HCT116 (cell line): ENCODE measurements at regions not wholly inside any gene's neighbourhood (a gene's known extent, or its start where the extent isn't known, plus 50 kb on each side); places are given as distances from the start of the nearest gene placed in this dataset.
"Not testable (repeated sequence)": the region's sequence is repeated elsewhere in the genome, so short reads cannot be mapped to it uniquely, and the experiment has no call there.

Source experiments
- ATAC-seq: fragments of 200-7000 bp; cut with Tn5 transposase; 2 replicates; pipeline ENCODE4 v1.9.1; 2020; ENCODE audit warnings: mild to moderate bottlenecking, moderate library complexity
- BruUV-seq: library from RNA; stranded (reverse); fragments of 400-500 nt; replicated peaks from 2 replicates; lab custom pipeline; 2021; lab: Mats Ljungman, UMichigan
- CTCF ChIA-PET: fragments of 300-600 bp; sonication (Branson Sonifier 250); formaldehyde crosslinking; loops from one replicate; lab custom pipeline; 2021; ENCODE audit warnings: antibody characterized with exemption; lab: Charles Lee
- POLR2A ChIA-PET: fragments of 300-600, 350-600 bp; sonication (Branson Sonifier 250); formaldehyde crosslinking; loops from one replicate; lab custom pipeline; 2021; ENCODE audit warnings: antibody characterized with exemption; lab: Charles Lee
- RAD21 ChIA-PET, 2 experiments: fragments of 300-600 bp; sonication (Branson Sonifier 250); formaldehyde crosslinking; loops; one replicate each; lab custom pipeline; 2023; ENCODE audit warnings: low total read pairs in 2 of 2; ENCODE audit not compliant: uncharacterized antibody in 2 of 2, unreplicated experiment in 2 of 2, low non-redundant PET in 1 of 2; lab: Charles Lee
- DNase-seq: peaks from one replicate; pipeline ENCODE4 v3.0.0-alpha.2; 2010; ENCODE audit warnings: low read depth, low spot score
- H2AFZ ChIP-seq: fragments of 200-600 bp; shearing (Covaris generic), sonication (generic); 2 replicates; pipeline ENCODE4 v1.6.1; 2017; ENCODE audit warnings: low read depth, mixed run types, mixed read lengths, antibody characterized with exemption, low read length; ENCODE audit not compliant: poor library complexity, severe bottlenecking
- H3K27ac ChIP-seq: 2 replicates; pipeline ENCODE4 v1.5.1; 2012; ENCODE audit warnings: low read depth, low read length
- H3K27me3 ChIP-seq: fragments of 200-600 bp; sonication (generic); 2 replicates; pipeline ENCODE4 v1.6.1; 2016; ENCODE audit warnings: mixed run types, low read length, mixed read lengths; ENCODE audit not compliant: insufficient read depth
- H3K36me3 ChIP-seq, 2 experiments: fragments of 200-500 bp in 1 of 2; fragments of 200-600 bp in 1 of 2; sonication (Bioruptor generic) in 1 of 2; sonication (generic) in 1 of 2; 2 replicates each; pipeline versions ENCODE4 v1.5.1 to v1.6.1; 2014 to 2016; ENCODE audit warnings: low read length in 2 of 2, inconsistent platforms in 1 of 2, mixed read lengths in 1 of 2, mixed run types in 1 of 2; ENCODE audit not compliant: insufficient read depth in 2 of 2, control insufficient read depth in 1 of 2
- H3K4me1 ChIP-seq, 2 experiments: fragments of 200-600 bp in 1 of 2; sonication (generic) in 1 of 2; 2 replicates each; pipeline versions ENCODE4 v1.5.1 to v1.6.1; 2012 to 2017; ENCODE audit warnings: low read length in 2 of 2, inconsistent platforms in 1 of 2, mild to moderate bottlenecking in 1 of 2, mixed read lengths in 1 of 2, mixed run types in 1 of 2, moderate library complexity in 1 of 2; ENCODE audit not compliant: insufficient read depth in 2 of 2, control insufficient read depth in 1 of 2
- H3K4me2 ChIP-seq: fragments of 200-600 bp; sonication (generic); 2 replicates; pipeline ENCODE4 v1.6.1; 2017; ENCODE audit warnings: mixed run types, low read length, mixed read lengths
- H3K4me3 ChIP-seq, 2 experiments: fragments of 200-600 bp in 1 of 2; sonication (generic) in 1 of 2; replicated peaks in 1 of 2; 2 replicates each; pipeline ENCODE4 v1.5.1; 2011 to 2016; ENCODE audit warnings: low read length in 2 of 2, control low read depth in 1 of 2, low read depth in 1 of 2, mild to moderate bottlenecking in 1 of 2, mixed read lengths in 1 of 2, mixed run types in 1 of 2
- H3K79me2 ChIP-seq: fragments of 200-600 bp; sonication (generic); 2 replicates; pipeline ENCODE4 v1.6.1; 2017; ENCODE audit warnings: mild to moderate bottlenecking, mixed run types, low read length, moderate library complexity, mixed read lengths; ENCODE audit not compliant: insufficient read depth
- H3K9ac ChIP-seq: fragments of 200-600 bp; sonication (generic); 2 replicates; pipeline ENCODE4 v1.6.1; 2016; ENCODE audit warnings: low read length, mixed read lengths
- H3K9me2 ChIP-seq: fragments of 200-600 bp; sonication (generic), shearing (Covaris generic); 2 replicates; pipeline ENCODE4 v1.6.1; 2017; ENCODE audit warnings: mixed run types, mild to moderate bottlenecking, moderate library complexity; ENCODE audit not compliant: insufficient read depth
- H3K9me3 ChIP-seq, 2 experiments: fragments of 200-500 bp in 1 of 2; fragments of 200-600 bp in 1 of 2; sonication (Bioruptor generic) in 1 of 2; sonication (generic) in 1 of 2; 2 replicates each; pipeline ENCODE4 v1.6.1; 2014 to 2017; ENCODE audit warnings: low read length in 2 of 2, mixed read lengths in 2 of 2, inconsistent platforms in 1 of 2, low read depth in 1 of 2, mild to moderate bottlenecking in 1 of 2, mixed run types in 1 of 2, moderate library complexity in 1 of 2; ENCODE audit not compliant: control insufficient read depth in 1 of 2, insufficient read depth in 1 of 2
- H4K20me1 ChIP-seq: fragments of 200-600 bp; sonication (generic), shearing (Covaris generic); 2 replicates; pipeline ENCODE4 v1.6.1; 2017; ENCODE audit warnings: mixed run types, mild to moderate bottlenecking, moderate library complexity; ENCODE audit not compliant: insufficient read depth
- ELF1 ChIP-seq: IDR thresholded peaks from 2 replicates; pipeline ENCODE4 v1.6.1; 2012; ENCODE audit warnings: low read depth, borderline replicate concordance
- EZH2phosphoT487 ChIP-seq: fragments of 200-600 bp; IDR thresholded peaks from 2 replicates; pipeline ENCODE4 v1.6.1; 2018; ENCODE audit warnings: antibody characterized with exemption, borderline replicate concordance
- FOSL1 ChIP-seq: IDR thresholded peaks from 2 replicates; pipeline ENCODE4 v1.6.1; 2012; ENCODE audit warnings: low read depth
- POLR2A ChIP-seq: IDR thresholded peaks from 2 replicates; pipeline ENCODE4 v1.7.0; 2011; ENCODE audit warnings: borderline replicate concordance; ENCODE audit not compliant: insufficient read depth, insufficient read length; ENCODE audit errors: extremely low read depth
- RAD21 ChIP-seq: IDR thresholded peaks from 2 replicates; pipeline ENCODE4 v1.6.1; 2012; ENCODE audit warnings: low read depth, mild to moderate bottlenecking
- SIN3A ChIP-seq: IDR thresholded peaks from 2 replicates; pipeline ENCODE4 v1.6.1; 2012; ENCODE audit warnings: low read depth
- SP1 ChIP-seq: IDR thresholded peaks from 2 replicates; pipeline ENCODE4 v1.6.1; 2012; ENCODE audit warnings: low read depth
- SRF ChIP-seq: IDR thresholded peaks from 2 replicates; pipeline ENCODE4 v1.6.1; 2012; ENCODE audit warnings: low read depth
- TCF7L2 ChIP-seq: IDR thresholded peaks from 2 replicates; pipeline ENCODE4 v1.7.0; 2011; ENCODE audit warnings: borderline replicate concordance, inconsistent platforms; ENCODE audit not compliant: insufficient read depth, insufficient read length; ENCODE audit errors: extremely low read depth
- ZFX ChIP-seq: fragments of 450-650 bp; IDR thresholded peaks from 2 replicates; pipeline ENCODE4 v1.6.1; 2017
- ZNF274 ChIP-seq: fragments of 200-500 bp; sonication (Bioruptor generic); IDR thresholded peaks from 2 replicates; pipeline ENCODE4 v1.6.1; 2014; ENCODE audit warnings: mild to moderate bottlenecking, low read depth, low read length, inconsistent platforms
- intact Hi-C: fragments of 100-400 bp; cut with micrococcal nuclease; formaldehyde crosslinking; loops from 2 replicates; pipeline ENCODE4 v1.10.0; 2022
- TF ChIP-seq, protein P1 (sequence below): IDR thresholded peaks from 2 replicates; pipeline ENCODE4 v1.6.1; 2012
- TF ChIP-seq, protein P2 (sequence below): IDR thresholded peaks from 2 replicates; pipeline ENCODE4 v1.6.1; 2011; ENCODE audit warnings: mild to moderate bottlenecking, low read length, moderate library complexity; ENCODE audit not compliant: insufficient replicate concordance; ENCODE audit errors: extremely low read depth
- TF ChIP-seq, protein P3 (sequence below): IDR thresholded peaks from 2 replicates; pipeline ENCODE4 v1.6.1; 2012
- TF ChIP-seq, protein P4 (sequence below): IDR thresholded peaks from 2 replicates; pipeline ENCODE4 v1.6.1; 2012; ENCODE audit warnings: low read depth

DNA sequence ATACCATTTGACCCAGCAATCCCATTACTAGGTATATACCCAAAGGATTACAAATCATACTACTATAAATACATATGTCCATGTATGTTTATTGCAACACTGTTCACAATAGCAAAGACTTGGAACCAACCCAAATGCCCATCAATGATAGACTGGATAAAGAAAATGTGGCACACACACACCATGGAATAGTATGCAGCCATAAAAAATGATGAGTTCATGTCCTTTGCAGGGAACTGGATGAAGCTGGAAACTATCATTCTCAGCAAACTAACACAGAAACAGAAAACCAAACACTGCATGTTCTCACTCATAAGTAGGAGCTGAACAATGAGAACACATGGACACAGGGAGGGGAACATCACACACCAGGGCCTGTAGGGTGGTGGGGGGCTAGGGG is 127.7 kb upstream of the ARG1 start:
- ATAC-seq, H3K9ac ChIP-seq, H3K4me3 ChIP-seq, H3K4me1 ChIP-seq, H4K20me1 ChIP-seq, H3K79me2 ChIP-seq, H2AFZ ChIP-seq, BruUV-seq, POLR2A ChIA-PET, intact Hi-C loops, H3K27me3 ChIP-seq, H3K36me3 ChIP-seq, H3K4me2 ChIP-seq, DNase-seq, CTCF ChIA-PET, H3K27ac ChIP-seq, RAD21 ChIA-PET, H3K9me2 ChIP-seq, H3K9me3 ChIP-seq: not testable (repeated sequence)

DNA sequence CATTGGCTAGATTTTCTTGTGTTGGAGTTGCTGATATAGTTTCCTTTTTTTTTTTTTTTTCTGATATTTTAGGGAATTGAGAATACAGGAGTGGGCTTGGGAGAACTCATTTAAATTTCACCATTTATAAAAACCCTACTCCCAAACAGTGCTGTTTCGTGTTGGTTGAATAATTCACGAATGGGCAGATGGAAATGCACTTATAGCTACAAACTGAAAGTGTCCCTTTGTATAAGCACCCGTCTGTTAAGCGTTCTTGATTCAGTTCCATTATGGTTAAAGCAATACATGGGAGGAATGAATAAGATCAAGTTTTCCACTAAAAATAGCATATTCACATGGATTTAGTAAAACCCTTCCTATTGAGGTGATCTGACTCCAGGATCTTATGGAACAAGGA is 122.2 kb upstream of the ARG1 start:
- RAD21 ChIA-PET: no interaction called here
- TF ChIP-seq SP1 (no peak), ELF1 (no peak), ZNF274 (no peak), RAD21 (no peak), SIN3A (no peak), TCF7L2 (no peak), POLR2A (no peak), FOSL1 (no peak), EZH2phosphoT487 (no peak), SRF (no peak), ZFX (no peak)
- TF ChIP-seq, protein P1, sequence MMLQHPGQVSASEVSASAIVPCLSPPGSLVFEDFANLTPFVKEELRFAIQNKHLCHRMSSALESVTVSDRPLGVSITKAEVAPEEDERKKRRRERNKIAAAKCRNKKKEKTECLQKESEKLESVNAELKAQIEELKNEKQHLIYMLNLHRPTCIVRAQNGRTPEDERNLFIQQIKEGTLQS: no peak
- TF ChIP-seq, protein P2, sequence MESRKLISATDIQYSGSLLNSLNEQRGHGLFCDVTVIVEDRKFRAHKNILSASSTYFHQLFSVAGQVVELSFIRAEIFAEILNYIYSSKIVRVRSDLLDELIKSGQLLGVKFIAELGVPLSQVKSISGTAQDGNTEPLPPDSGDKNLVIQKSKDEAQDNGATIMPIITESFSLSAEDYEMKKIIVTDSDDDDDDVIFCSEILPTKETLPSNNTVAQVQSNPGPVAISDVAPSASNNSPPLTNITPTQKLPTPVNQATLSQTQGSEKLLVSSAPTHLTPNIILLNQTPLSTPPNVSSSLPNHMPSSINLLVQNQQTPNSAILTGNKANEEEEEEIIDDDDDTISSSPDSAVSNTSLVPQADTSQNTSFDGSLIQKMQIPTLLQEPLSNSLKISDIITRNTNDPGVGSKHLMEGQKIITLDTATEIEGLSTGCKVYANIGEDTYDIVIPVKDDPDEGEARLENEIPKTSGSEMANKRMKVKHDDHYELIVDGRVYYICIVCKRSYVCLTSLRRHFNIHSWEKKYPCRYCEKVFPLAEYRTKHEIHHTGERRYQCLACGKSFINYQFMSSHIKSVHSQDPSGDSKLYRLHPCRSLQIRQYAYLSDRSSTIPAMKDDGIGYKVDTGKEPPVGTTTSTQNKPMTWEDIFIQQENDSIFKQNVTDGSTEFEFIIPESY: no peak
- TF ChIP-seq, protein P3, sequence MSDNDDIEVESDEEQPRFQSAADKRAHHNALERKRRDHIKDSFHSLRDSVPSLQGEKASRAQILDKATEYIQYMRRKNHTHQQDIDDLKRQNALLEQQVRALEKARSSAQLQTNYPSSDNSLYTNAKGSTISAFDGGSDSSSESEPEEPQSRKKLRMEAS: no peak
- TF ChIP-seq, protein P4, sequence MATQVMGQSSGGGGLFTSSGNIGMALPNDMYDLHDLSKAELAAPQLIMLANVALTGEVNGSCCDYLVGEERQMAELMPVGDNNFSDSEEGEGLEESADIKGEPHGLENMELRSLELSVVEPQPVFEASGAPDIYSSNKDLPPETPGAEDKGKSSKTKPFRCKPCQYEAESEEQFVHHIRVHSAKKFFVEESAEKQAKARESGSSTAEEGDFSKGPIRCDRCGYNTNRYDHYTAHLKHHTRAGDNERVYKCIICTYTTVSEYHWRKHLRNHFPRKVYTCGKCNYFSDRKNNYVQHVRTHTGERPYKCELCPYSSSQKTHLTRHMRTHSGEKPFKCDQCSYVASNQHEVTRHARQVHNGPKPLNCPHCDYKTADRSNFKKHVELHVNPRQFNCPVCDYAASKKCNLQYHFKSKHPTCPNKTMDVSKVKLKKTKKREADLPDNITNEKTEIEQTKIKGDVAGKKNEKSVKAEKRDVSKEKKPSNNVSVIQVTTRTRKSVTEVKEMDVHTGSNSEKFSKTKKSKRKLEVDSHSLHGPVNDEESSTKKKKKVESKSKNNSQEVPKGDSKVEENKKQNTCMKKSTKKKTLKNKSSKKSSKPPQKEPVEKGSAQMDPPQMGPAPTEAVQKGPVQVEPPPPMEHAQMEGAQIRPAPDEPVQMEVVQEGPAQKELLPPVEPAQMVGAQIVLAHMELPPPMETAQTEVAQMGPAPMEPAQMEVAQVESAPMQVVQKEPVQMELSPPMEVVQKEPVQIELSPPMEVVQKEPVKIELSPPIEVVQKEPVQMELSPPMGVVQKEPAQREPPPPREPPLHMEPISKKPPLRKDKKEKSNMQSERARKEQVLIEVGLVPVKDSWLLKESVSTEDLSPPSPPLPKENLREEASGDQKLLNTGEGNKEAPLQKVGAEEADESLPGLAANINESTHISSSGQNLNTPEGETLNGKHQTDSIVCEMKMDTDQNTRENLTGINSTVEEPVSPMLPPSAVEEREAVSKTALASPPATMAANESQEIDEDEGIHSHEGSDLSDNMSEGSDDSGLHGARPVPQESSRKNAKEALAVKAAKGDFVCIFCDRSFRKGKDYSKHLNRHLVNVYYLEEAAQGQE: no peak
- TF ChIP-seq, all 23 proteins: peak for 0

More for the DNA sequence above, 122.2 kb upstream of the ARG1 start:
- Histone ChIP-seq H3K4me2 (no peak overlapping the region), H3K9ac (no peak overlapping the region), H3K27ac (no peak overlapping the region), H3K9me3 (no peaks in the 10 kb centered on the region), H3K27me3 (no peaks in the 10 kb centered on the region), H2AFZ (no peak overlapping the region), H3K36me3 (no peaks in the 10 kb centered on the region), H3K79me2 (no peaks in the 10 kb centered on the region), H3K4me1 (no peaks in the 10 kb centered on the region), H3K4me3 (no peak overlapping the region), H4K20me1 (no peaks in the 10 kb centered on the region), H3K9me2 (no peaks in the 10 kb centered on the region)
- POLR2A ChIA-PET: no interaction called here
- ATAC-seq (no peak), DNase-seq (no peak)
- CTCF ChIA-PET: no interaction called here
- intact Hi-C loops: no loop called here
- BruUV-seq: no TSS peak
